Esophagus squamous epithelium (tissue), 4 donors: ENCODE measurements at regions not wholly inside any gene's neighbourhood (a gene's known extent, or its start where the extent isn't known, plus 50 kb on each side); places are given as distances from the start of the nearest gene placed in this dataset.

ENCODE experiments used
- CTCF ChIP-seq, 6 experiments: fragments of 450-650 bp in 4 of 6; fragments of 200-600 bp in 2 of 6; sonication (generic) in 2 of 6; IDR thresholded peaks; one replicate each; pipeline ENCODE4 v1.5.1; 2016 to 2019; ENCODE audit warnings: antibody characterized with exemption in 6 of 6, mild to moderate bottlenecking in 4 of 6, moderate library complexity in 4 of 6
- POLR2A ChIP-seq, 4 donors: fragments of 450-650 bp; IDR thresholded peaks; one replicate each; pipeline ENCODE4 v1.6.1; 2017; ENCODE audit warnings: antibody characterized with exemption in 4 of 4, mild to moderate bottlenecking in 4 of 4, moderate library complexity in 3 of 4

DNA sequence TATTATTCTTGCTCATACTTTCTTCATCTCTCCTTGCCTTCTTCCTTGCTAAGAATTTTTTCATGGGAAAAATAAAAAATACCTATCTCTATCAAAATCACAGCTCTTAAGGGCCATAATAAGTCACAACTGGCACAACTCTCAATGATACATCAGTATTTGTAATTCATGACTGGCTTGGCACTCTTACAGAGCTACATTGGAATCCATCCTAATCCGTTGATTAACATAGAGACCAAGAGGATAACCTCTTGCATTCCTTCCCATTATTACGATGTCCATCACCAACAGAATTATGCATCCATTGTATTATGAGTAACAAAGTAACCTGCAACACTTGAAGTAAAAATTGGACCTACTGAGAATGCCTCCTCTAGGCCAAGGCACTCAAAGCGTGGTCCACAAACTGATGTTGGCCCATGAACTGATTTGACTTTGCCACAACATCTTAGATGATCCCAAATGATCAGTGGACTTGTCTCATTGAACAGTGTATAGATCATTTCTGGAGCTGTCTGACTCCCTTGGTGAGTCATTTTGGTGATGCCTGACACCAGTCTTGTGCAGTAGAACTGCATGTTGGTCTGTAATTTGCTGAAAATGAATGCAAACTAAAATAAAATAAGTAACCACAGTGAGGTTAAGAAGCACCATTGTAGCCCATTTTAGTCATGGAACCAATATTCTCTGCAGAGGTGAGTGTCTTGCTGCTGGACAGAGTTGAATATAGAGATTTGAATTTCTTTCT is 163.2 kb downstream of the AXIN2 start:
- no peak for TF ChIP-seq CTCF (IDR thresholded peaks at IDR 0.05)
- TF ChIP-seq POLR2A (IDR thresholded peaks at IDR 0.05) = no peak
